Neuronal stem cell (in vitro differentiated cells): ENCODE measurements at regions not wholly inside any gene's neighbourhood (a gene's known extent, or its start where the extent isn't known, plus 50 kb on each side); places are given as distances from the start of the nearest gene placed in this dataset.

Experiments
- DNase-seq: peaks from one replicate; pipeline ENCODE4 v3.0.0-alpha.2; 2013; ENCODE audit warnings: low spot score
- H2AFZ ChIP-seq: one replicate; pipeline ENCODE4 v1.6.1; 2013; ENCODE audit warnings: mild to moderate bottlenecking, low read length, inconsistent platforms
- H2AK5ac ChIP-seq: 2 replicates; pipeline ENCODE4 v1.6.1; 2013; ENCODE audit warnings: low read depth, mild to moderate bottlenecking, inconsistent platforms, low read length, moderate library complexity, mixed read lengths
- H2BK120ac ChIP-seq: 2 replicates; pipeline ENCODE4 v1.6.1; 2013; ENCODE audit warnings: low read depth, mild to moderate bottlenecking, inconsistent platforms, low read length, moderate library complexity, mixed read lengths
- H2BK12ac ChIP-seq: one replicate; pipeline ENCODE4 v1.6.1; 2013; ENCODE audit warnings: low read length, inconsistent platforms
- H2BK15ac ChIP-seq: 2 replicates; pipeline ENCODE4 v1.6.1; 2013; ENCODE audit warnings: mild to moderate bottlenecking, low read length, inconsistent platforms, mixed read lengths
- H2BK5ac ChIP-seq: one replicate; pipeline ENCODE4 v1.6.1; 2013; ENCODE audit warnings: inconsistent platforms, mild to moderate bottlenecking, low read length, moderate library complexity
- H3K14ac ChIP-seq: one replicate; pipeline ENCODE4 v1.6.1; 2013; ENCODE audit warnings: low read length, inconsistent platforms
- H3K18ac ChIP-seq: 2 replicates; pipeline ENCODE4 v1.6.1; 2013; ENCODE audit warnings: low read length, inconsistent platforms
- H3K23ac ChIP-seq: 2 replicates; pipeline ENCODE4 v1.6.1; 2013; ENCODE audit warnings: low read depth, mild to moderate bottlenecking, mixed read lengths, low read length, inconsistent platforms; ENCODE audit not compliant: poor library complexity
- H3K27ac ChIP-seq: replicated peaks from 3 replicates; pipeline ENCODE4 v1.5.1; 2013; ENCODE audit warnings: low read length, inconsistent platforms
- H3K27me3 ChIP-seq, 3 experiments: 2 replicates each; pipeline ENCODE4 v1.6.1; 2013; ENCODE audit warnings: low read length in 3 of 3, mild to moderate bottlenecking in 2 of 3, inconsistent platforms in 1 of 3, low read depth in 1 of 3, mixed read lengths in 1 of 3, moderate library complexity in 1 of 3; ENCODE audit not compliant: control insufficient read depth in 3 of 3, insufficient read depth in 3 of 3
- H3K36me3 ChIP-seq, 2 donors: replicated peaks in 1 of 2; 2 replicates each; pipeline ENCODE4 v1.6.1; 2013; ENCODE audit warnings: low read length in 2 of 2; ENCODE audit not compliant: control insufficient read depth in 2 of 2, insufficient read depth in 2 of 2
- H3K4ac ChIP-seq: 2 replicates; pipeline ENCODE4 v1.6.1; 2013; ENCODE audit warnings: inconsistent platforms, mild to moderate bottlenecking, low read length, moderate library complexity
- H3K4me1 ChIP-seq, 2 donors: 1 replicate in 1 of 2; 2 replicates in 1 of 2; pipeline ENCODE4 v1.6.1; 2013; ENCODE audit warnings: low read length in 2 of 2, low read depth in 1 of 2; ENCODE audit not compliant: control insufficient read depth in 2 of 2, insufficient read depth in 1 of 2
- H3K4me2 ChIP-seq: one replicate; pipeline ENCODE4 v1.6.1; 2013; ENCODE audit warnings: mild to moderate bottlenecking, low read length, inconsistent platforms; ENCODE audit not compliant: insufficient read depth, poor library complexity, severe bottlenecking
- H3K4me3 ChIP-seq, 2 donors: 2 replicates each; pipeline ENCODE4 v1.5.1; 2013; ENCODE audit warnings: low read length in 2 of 2, mild to moderate bottlenecking in 2 of 2, inconsistent platforms in 1 of 2, moderate library complexity in 1 of 2
- H3K79me1 ChIP-seq: one replicate; pipeline ENCODE4 v1.6.1; 2013; ENCODE audit warnings: low read depth, mild to moderate bottlenecking, inconsistent platforms, low read length, moderate library complexity
- H3K9ac ChIP-seq: one replicate; pipeline ENCODE4 v1.6.1; 2013; ENCODE audit warnings: mild to moderate bottlenecking, low read depth, low read length, inconsistent platforms; ENCODE audit not compliant: poor library complexity
- H3K9me3 ChIP-seq, 2 donors: replicated peaks in 1 of 2; 2 replicates each; pipeline versions ENCODE3 to v1.6.1; 2013; ENCODE audit warnings: low read length in 2 of 2, mild to moderate bottlenecking in 2 of 2, inconsistent platforms in 1 of 2, low read depth in 1 of 2, mixed read lengths in 1 of 2, moderate library complexity in 1 of 2; ENCODE audit not compliant: control insufficient read depth in 2 of 2, insufficient read depth in 1 of 2
- H4K8ac ChIP-seq: one replicate; pipeline ENCODE4 v1.6.1; 2013; ENCODE audit warnings: low read depth, mild to moderate bottlenecking, inconsistent platforms, low read length, moderate library complexity
- H4K91ac ChIP-seq: one replicate; pipeline ENCODE4 v1.6.1; 2013; ENCODE audit warnings: low read length, low read depth, mild to moderate bottlenecking, inconsistent platforms; ENCODE audit not compliant: poor library complexity
- WGBS, 2 donors: extraction: QIAGEN DNeasy Blood & Tissue Kit; methylation state at CpG; one replicate each; pipeline ENCODE4 v1.1.7; 2013; ENCODE audit warnings: missing lambda C conversion rate in 2 of 2, mixed read lengths in 1 of 2; ENCODE audit not compliant: insufficient read length in 2 of 2, insufficient replicate concordance in 1 of 2; ENCODE audit errors: extremely low coverage in 2 of 2; 5-methylcytosine and 5-hydroxymethylcytosine counted together

- H3K9me3 ChIP-seq = no peaks in the 10 kb centered on the region
- no peak overlapping the region for H3K27ac ChIP-seq
- no peaks in the 10 kb centered on the region for H3K79me1 ChIP-seq
- no peak overlapping the region for H4K91ac ChIP-seq
- H2AFZ ChIP-seq = no peak overlapping the region
- H3K36me3 ChIP-seq = no peaks in the 10 kb centered on the region
- H3K4me1 ChIP-seq = no peaks in the 10 kb centered on the region
- no peak for DNase-seq
- no peak overlapping the region for H3K23ac ChIP-seq
- no peak overlapping the region for H3K4me3 ChIP-seq
- H2AK5ac ChIP-seq = no peak overlapping the region
- H2BK5ac ChIP-seq = no peak overlapping the region
- H3K18ac ChIP-seq = no peak overlapping the region
- H3K4me2 ChIP-seq = no peak overlapping the region
- H2BK12ac ChIP-seq = no peak overlapping the region
- no peak overlapping the region for H3K9ac ChIP-seq
- H2BK120ac ChIP-seq = no peak overlapping the region
- no peak overlapping the region for H3K4ac ChIP-seq
- no peak overlapping the region for H3K14ac ChIP-seq
- no peaks in the 10 kb centered on the region for H3K27me3 ChIP-seq
- no peak overlapping the region for H4K8ac ChIP-seq
- no peak overlapping the region for H2BK15ac ChIP-seq
Measured at GRCh38 chr2:80856227-80856626, 551.7 kb upstream of the LRRTM1 start.

DNA sequence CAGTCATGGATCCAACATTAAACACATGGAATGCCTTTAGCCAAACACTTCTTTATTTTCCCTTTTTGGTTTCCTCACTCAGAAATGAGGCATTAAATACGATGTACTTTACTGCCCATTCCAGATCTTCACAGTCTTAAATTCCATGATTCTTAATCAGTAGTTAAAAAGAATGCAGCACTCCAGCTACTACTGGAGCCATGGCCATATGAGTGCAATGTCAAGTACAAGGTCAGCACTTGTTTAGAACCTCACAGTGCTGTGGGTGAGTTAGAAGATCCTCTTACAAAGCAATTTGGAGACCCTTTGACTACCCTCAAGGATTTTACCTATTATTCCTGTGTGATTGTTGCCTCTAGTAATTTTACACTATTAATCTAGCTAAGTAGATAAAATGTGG is 550.3 kb upstream of the LRRTM1 start:
- Histone ChIP-seq H2AK5ac (no peak overlapping the region), H3K4ac (no peak overlapping the region), H4K8ac (no peak overlapping the region), H3K23ac (no peak overlapping the region), H4K91ac (no peak overlapping the region), H2BK5ac (no peak overlapping the region), H3K36me3 (no peaks in the 10 kb centered on the region), H3K4me3 (no peak overlapping the region), H3K9ac (no peak overlapping the region), H3K14ac (no peak overlapping the region), H3K79me1 (no peaks in the 10 kb centered on the region), H3K9me3 (no peaks in the 10 kb centered on the region), H3K4me2 (no peak overlapping the region), H2AFZ (no peak overlapping the region), H2BK12ac (no peak overlapping the region), H2BK15ac (no peak overlapping the region), H3K27me3 (no peaks in the 10 kb centered on the region), H3K18ac (no peak overlapping the region), H3K27ac (no peak overlapping the region), H2BK120ac (no peak overlapping the region), H3K4me1 (no peaks in the 10 kb centered on the region)
- WGBS, 2 donors = no CpG with 5 or more reads among the region's 1 CpG
- no peak for DNase-seq

DNA sequence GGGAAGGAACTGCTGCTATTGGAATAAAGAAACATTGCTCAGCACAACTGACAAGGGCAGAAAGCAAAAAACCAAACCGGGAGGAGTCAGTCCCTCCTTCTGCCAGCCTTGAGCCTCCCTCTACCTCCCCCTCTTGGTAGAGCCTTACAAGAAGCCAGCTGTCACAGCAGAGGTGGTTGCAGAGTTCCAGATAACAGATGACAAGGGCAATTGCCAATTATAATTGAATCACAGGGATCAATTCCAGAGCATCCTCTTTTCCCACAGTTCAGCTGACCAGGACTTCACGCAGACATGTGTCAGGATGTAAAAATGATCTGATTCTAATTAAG is 548.2 kb upstream of the LRRTM1 start:
- H3K4me1 ChIP-seq = no peaks in the 10 kb centered on the region
- no peak overlapping the region for H3K9ac ChIP-seq
- no peaks in the 10 kb centered on the region for H3K79me1 ChIP-seq
- no peaks in the 10 kb centered on the region for H3K27me3 ChIP-seq
- H2BK120ac ChIP-seq = no peak overlapping the region
- no peak overlapping the region for H3K27ac ChIP-seq
- no peak overlapping the region for H3K4me3 ChIP-seq
- no peaks in the 10 kb centered on the region for H3K9me3 ChIP-seq
- no peak overlapping the region for H2AK5ac ChIP-seq
- H3K36me3 ChIP-seq = no peaks in the 10 kb centered on the region
- no peak overlapping the region for H3K4me2 ChIP-seq
- no peak overlapping the region for H2BK5ac ChIP-seq
- H3K23ac ChIP-seq = no peak overlapping the region
- DNase-seq = peak; percentile 11
- H2BK15ac ChIP-seq = no peak overlapping the region
- no peak overlapping the region for H3K14ac ChIP-seq
- H3K4ac ChIP-seq = no peak overlapping the region
- no peak overlapping the region for H2AFZ ChIP-seq
- no peak overlapping the region for H3K18ac ChIP-seq
- H4K91ac ChIP-seq = no peak overlapping the region
- H2BK12ac ChIP-seq = no peak overlapping the region
- no CpG with 5 or more reads among the region's 2 CpGs for WGBS, 2 donors
- no peak overlapping the region for H4K8ac ChIP-seq

DNA sequence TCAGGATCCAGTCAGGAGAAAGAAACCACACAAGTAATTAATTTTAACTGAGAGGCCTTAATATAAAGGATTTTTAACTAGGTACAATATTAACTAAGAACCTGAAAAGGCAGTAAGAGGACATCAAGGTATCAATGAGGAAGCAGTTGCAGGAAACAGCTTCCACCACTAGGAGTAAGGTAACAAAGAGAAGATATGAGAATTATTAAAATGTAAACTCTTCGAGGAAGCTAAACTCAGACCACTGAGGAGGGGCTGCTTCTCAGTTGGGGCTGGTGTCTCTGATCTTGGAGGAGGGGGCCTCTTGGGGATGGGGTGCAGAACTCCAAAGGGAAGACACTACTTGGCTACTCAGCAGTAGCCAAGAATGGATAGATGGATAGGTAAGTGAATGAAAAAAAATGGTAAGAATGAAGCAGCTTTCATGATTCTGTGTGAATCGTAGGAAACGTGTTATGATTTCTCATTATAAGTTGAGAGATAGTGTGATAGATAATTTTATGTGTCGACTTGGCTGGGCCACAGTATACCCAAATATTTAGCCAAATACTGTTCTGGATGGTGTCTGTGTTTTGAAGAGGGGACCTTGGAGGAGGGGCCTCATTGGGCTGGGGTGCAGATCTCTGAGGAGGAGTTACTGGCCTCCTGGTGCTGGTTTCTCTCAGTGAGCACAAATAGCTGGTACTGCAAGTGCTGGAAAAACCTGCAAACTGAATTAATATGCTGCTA is 547.7 kb upstream of the LRRTM1 start:
- no peak overlapping the region for H3K27ac ChIP-seq
- no peak overlapping the region for H3K4me2 ChIP-seq
- no peak overlapping the region for H2BK15ac ChIP-seq
- no peaks in the 10 kb centered on the region for H3K27me3 ChIP-seq
- H3K4ac ChIP-seq = no peak overlapping the region
- H3K36me3 ChIP-seq = no peaks in the 10 kb centered on the region
- no peak overlapping the region for H3K14ac ChIP-seq
- no peak overlapping the region for H3K23ac ChIP-seq
- no peak overlapping the region for H3K9ac ChIP-seq
- no peak overlapping the region for H3K18ac ChIP-seq
- H3K9me3 ChIP-seq = no peaks in the 10 kb centered on the region
- no CpG with 5 or more reads among the region's 4 CpGs for WGBS, 2 donors
- no peaks in the 10 kb centered on the region for H3K79me1 ChIP-seq
- H4K91ac ChIP-seq = no peak overlapping the region
- DNase-seq = no peak
- H2AK5ac ChIP-seq = no peak overlapping the region
- H2BK120ac ChIP-seq = no peak overlapping the region
- no peaks in the 10 kb centered on the region for H3K4me1 ChIP-seq
- no peak overlapping the region for H2BK5ac ChIP-seq
- H4K8ac ChIP-seq = no peak overlapping the region
- no peak overlapping the region for H3K4me3 ChIP-seq
- H2BK12ac ChIP-seq = no peak overlapping the region
- H2AFZ ChIP-seq = no peak overlapping the region
